CD14-positive monocyte (primary cell): ENCODE measurements at regions not wholly inside any gene's neighbourhood (a gene's known extent, or its start where the extent isn't known, plus 50 kb on each side); places are given as distances from the start of the nearest gene placed in this dataset.

ENCODE experiments used
- DNase-seq, 3 donors: peaks; one replicate each; pipeline ENCODE4 v3.0.0-alpha.2; 2011 to 2022
- H2AFZ ChIP-seq: 2 replicates; pipeline ENCODE4 v1.6.0; 2012; ENCODE audit warnings: mild to moderate bottlenecking, low read depth, low read length, inconsistent platforms; ENCODE audit not compliant: insufficient read depth, poor library complexity, severe bottlenecking
- H3K27ac ChIP-seq, 2 donors: 1 replicate in 1 of 2; 2 replicates in 1 of 2; pipeline ENCODE4 v1.5.1; 2012 to 2013; ENCODE audit warnings: low read length in 2 of 2, control low read depth in 1 of 2, inconsistent platforms in 1 of 2, low read depth in 1 of 2, mild to moderate bottlenecking in 1 of 2
- H3K27me3 ChIP-seq, 2 donors: one replicate each; pipeline versions ENCODE4 v1.6.0 to v1.6.1; 2011 to 2013; ENCODE audit warnings: low read length in 2 of 2; ENCODE audit not compliant: control insufficient read depth in 2 of 2, insufficient read depth in 2 of 2
- H3K36me3 ChIP-seq, 2 donors: replicated peaks in 1 of 2; 1 replicate in 1 of 2; 2 replicates in 1 of 2; pipeline versions ENCODE4 v1.5.1 to v1.6.1; 2012 to 2013; ENCODE audit warnings: low read length in 2 of 2, control low read depth in 1 of 2, inconsistent platforms in 1 of 2, mild to moderate bottlenecking in 1 of 2; ENCODE audit not compliant: insufficient read depth in 2 of 2, control insufficient read depth in 1 of 2
- H3K4me1 ChIP-seq, 2 donors: 1 replicate in 1 of 2; 2 replicates in 1 of 2; pipeline versions ENCODE4 v1.5.1 to v1.6.1; 2012 to 2013; ENCODE audit warnings: low read length in 2 of 2, control low read depth in 1 of 2, inconsistent platforms in 1 of 2, mild to moderate bottlenecking in 1 of 2, moderate library complexity in 1 of 2; ENCODE audit not compliant: insufficient read depth in 2 of 2, control insufficient read depth in 1 of 2
- H3K4me2 ChIP-seq: replicated peaks from 2 replicates; pipeline ENCODE3; 2012; ENCODE audit warnings: low read length, moderate library complexity, mild to moderate bottlenecking; ENCODE audit not compliant: poor library complexity, severe bottlenecking; ENCODE audit errors: extremely low read depth
- H3K4me3 ChIP-seq, 3 experiments: fragments of 200-600 bp in 1 of 3; sonication (generic) in 1 of 3; replicated peaks in 1 of 3; 1 replicate in 2 of 3; 2 replicates in 1 of 3; pipeline ENCODE4 v1.5.1; 2011 to 2013; ENCODE audit warnings: low read length in 3 of 3, mild to moderate bottlenecking in 3 of 3, control low read depth in 2 of 3, low read depth in 2 of 3, inconsistent platforms in 1 of 3, moderate library complexity in 1 of 3
- H3K79me2 ChIP-seq: 2 replicates; pipeline ENCODE4 v1.6.0; 2012; ENCODE audit warnings: mild to moderate bottlenecking, control low read depth, inconsistent platforms, low read length, moderate library complexity; ENCODE audit not compliant: insufficient read depth
- H3K9ac ChIP-seq: 2 replicates; pipeline ENCODE4 v1.6.0; 2017; ENCODE audit warnings: low read length, mild to moderate bottlenecking; ENCODE audit not compliant: insufficient read depth, poor library complexity, severe bottlenecking
- H3K9me3 ChIP-seq, 2 donors: replicated peaks in 1 of 2; 1 replicate in 1 of 2; 2 replicates in 1 of 2; pipeline versions ENCODE4 v1.5.1 to v1.6.1; 2012 to 2013; ENCODE audit warnings: low read length in 2 of 2, control low read depth in 1 of 2; ENCODE audit not compliant: control insufficient read depth in 1 of 2, insufficient read depth in 1 of 2
- H4K20me1 ChIP-seq: 2 replicates; pipeline ENCODE4 v1.6.0; 2012; ENCODE audit warnings: mild to moderate bottlenecking, low read length, control low read depth, moderate library complexity; ENCODE audit not compliant: insufficient read depth
- H3K27ac Mint-ChIP-seq, 7 donors: one replicate each; pipeline ENCODE4 v1.8.0; 2020; ENCODE audit warnings: mild to moderate bottlenecking in 7 of 7, mixed read lengths in 7 of 7, moderate library complexity in 6 of 7, inconsistent platforms in 2 of 7
- H3K27me3 Mint-ChIP-seq, 3 donors: one replicate each; pipeline ENCODE4 v1.8.0; 2021 to 2022; ENCODE audit warnings: low read depth in 3 of 3, mild to moderate bottlenecking in 3 of 3, mixed read lengths in 3 of 3, moderate library complexity in 3 of 3, inconsistent platforms in 1 of 3
- H3K36me3 Mint-ChIP-seq, 2 donors: one replicate each; pipeline ENCODE4 v1.8.0; 2020; ENCODE audit warnings: mixed read lengths in 2 of 2, inconsistent platforms in 1 of 2, mild to moderate bottlenecking in 1 of 2
- H3K4me1 Mint-ChIP-seq: one replicate; pipeline ENCODE4 v1.8.0; 2020; ENCODE audit warnings: mild to moderate bottlenecking, mixed read lengths
- H3K4me3 Mint-ChIP-seq, 2 donors: one replicate each; pipeline ENCODE4 v1.8.0; 2020; ENCODE audit warnings: mild to moderate bottlenecking in 2 of 2, mixed read lengths in 2 of 2, moderate library complexity in 1 of 2
- H3K9me3 Mint-ChIP-seq, 7 donors: one replicate each; pipeline ENCODE4 v1.8.0; 2020 to 2022; ENCODE audit warnings: mixed read lengths in 7 of 7, mild to moderate bottlenecking in 6 of 7, moderate library complexity in 6 of 7, inconsistent platforms in 2 of 7
- CTCF ChIP-seq: fragments of 200-600 bp; IDR thresholded peaks from one replicate; pipeline ENCODE4 v1.8.0; 2022; ENCODE audit warnings: antibody characterized with exemption, mild to moderate bottlenecking
- WGBS: methylation state at CpG from one replicate; pipeline ENCODE4 v1.1.5; 2013; ENCODE audit warnings: missing lambda C conversion rate; ENCODE audit not compliant: insufficient coverage; 5-methylcytosine and 5-hydroxymethylcytosine counted together
- intact Hi-C, 2 donors: fragments of 100-400 bp; cut with micrococcal nuclease; formaldehyde crosslinking; loops; one replicate each; pipeline versions ENCODE4 v1.15.0 to v1.15.1; 2023

- Histone ChIP-seq H3K4me2 (no peak overlapping the region), H2AFZ (no peak overlapping the region), H3K9me3 (no peaks in the 10 kb centered on the region), H3K27me3 (peaks cover 0 to 18% of the 10 kb centered on the region in 2 donors), H3K36me3 (no peaks in the 10 kb centered on the region), H3K4me3 (no peak overlapping the region), H3K27ac (no peak overlapping the region), H3K4me1 (no peaks in the 10 kb centered on the region), H3K79me2 (no peaks in the 10 kb centered on the region), H4K20me1 (no peaks in the 10 kb centered on the region), H3K9ac (no peak overlapping the region)
- intact Hi-C loops, result no loop called here
- Mint-ChIP-seq H3K4me1 (no peaks in the 10 kb centered on the region), H3K27me3 (peaks cover 18 to 36% (median 21%) of the 10 kb centered on the region in 3 donors), H3K9me3 (peaks cover 0 to 3% (median 0%) of the 10 kb centered on the region in 7 donors), H3K4me3 (no peak overlapping the region), H3K27ac (no peak overlapping the region), H3K36me3 (no peaks in the 10 kb centered on the region)
- WGBS, result 19% methylated on average over 8 of the region's 8 CpGs
- DNase-seq, result peak in 2 of 3 donors; percentile 4 to 13
- TF ChIP-seq CTCF, result peak; percentile 11
Measured at GRCh38 chr12:3342051-3342450, 149.0 kb upstream of the PRMT8 start.

GRCh38 chr12:3348055-3348454 lies 142.9 kb upstream of the PRMT8 start:
- DNase-seq, result no peak
- Histone ChIP-seq H4K20me1 (no peaks in the 10 kb centered on the region), H3K9ac (no peak overlapping the region), H3K4me3 (no peak overlapping the region), H3K9me3 (no peaks in the 10 kb centered on the region), H3K27me3 (peaks cover 0 to 12% of the 10 kb centered on the region in 2 donors), H3K27ac (no peak overlapping the region), H3K4me1 (no peaks in the 10 kb centered on the region), H3K36me3 (no peaks in the 10 kb centered on the region), H3K79me2 (no peaks in the 10 kb centered on the region), H2AFZ (no peak overlapping the region), H3K4me2 (no peak overlapping the region)
- intact Hi-C loops, result no loop called here
- Mint-ChIP-seq H3K4me3 (no peak overlapping the region), H3K27me3 (peaks cover 10 to 16% (median 15%) of the 10 kb centered on the region in 3 donors), H3K27ac (no peak overlapping the region), H3K9me3 (peaks cover 0 to 3% (median 0%) of the 10 kb centered on the region in 7 donors), H3K4me1 (no peaks in the 10 kb centered on the region), H3K36me3 (no peaks in the 10 kb centered on the region)
- no CpG with 5 or more reads among the region's 5 CpGs for WGBS
- no peak for TF ChIP-seq CTCF
